ENCODE measurements at regions not wholly inside any gene's neighbourhood (a gene's known extent, or its start where the extent isn't known, plus 50 kb on each side); places are given as distances from the start of the nearest gene placed in this dataset.

- intact Hi-C loops (cut with DNase I): no loop called here
- no peaks in the 10 kb centered on the region for H3K9me3 ChIP-seq
- no peak overlapping the region for H3K4me3 ChIP-seq
- peaks cover 4 to 9% of the 10 kb centered on the region in 2 donors for H3K4me1 ChIP-seq
- TF ChIP-seq CTCF (IDR thresholded peaks at IDR 0.05): no peak
- H3K36me3 ChIP-seq: no peaks in the 10 kb centered on the region
- H3K27me3 ChIP-seq: no peaks in the 10 kb centered on the region
- H3K27ac ChIP-seq: no peak overlapping the region
- no peak for DNase-seq (ENCODE audit: low spot score in 2 of 2)
These were observed 760.9 kb upstream of the IGFBP3 start for GRCh38 chr7:46681865-46682503.

GRCh38 chr7:46680147-46680546 is 759.1 kb upstream of the IGFBP3 start:
- intact Hi-C loops (cut with DNase I): no loop called here
- no peak for TF ChIP-seq CTCF (IDR thresholded peaks at IDR 0.05)
- Histone ChIP-seq H3K36me3 (no peaks in the 10 kb centered on the region), H3K27ac (no peak overlapping the region), H3K27me3 (no peaks in the 10 kb centered on the region), H3K9me3 (no peaks in the 10 kb centered on the region), H3K4me3 (no peak overlapping the region), H3K4me1 (peaks cover 4 to 9% of the 10 kb centered on the region in 2 donors)
- no peak for DNase-seq (ENCODE audit: low spot score in 2 of 2)

DNA sequence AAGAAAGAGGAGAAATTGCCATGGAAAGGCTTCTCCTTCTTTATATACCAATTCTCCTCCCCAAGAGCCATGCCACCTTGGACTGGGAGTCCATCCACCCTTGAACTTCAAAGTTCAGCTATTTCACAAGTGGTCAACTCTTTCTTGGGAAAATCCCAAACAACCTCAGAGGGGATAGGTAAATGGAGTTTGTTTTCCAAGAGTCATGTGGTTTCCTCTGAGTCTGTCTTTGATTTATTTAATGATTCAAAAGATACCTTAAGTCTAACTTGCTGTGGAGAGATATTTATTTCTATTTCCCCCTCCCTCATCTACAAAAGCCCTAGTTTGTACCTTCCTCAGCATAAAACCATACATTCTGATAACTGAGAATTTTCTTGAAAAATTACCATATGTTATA is 758.6 kb upstream of the IGFBP3 start:
- H3K27ac ChIP-seq: no peak overlapping the region
- H3K4me3 ChIP-seq: no peak overlapping the region
- H3K9me3 ChIP-seq: no peaks in the 10 kb centered on the region
- H3K4me1 ChIP-seq: peaks cover 4 to 9% of the 10 kb centered on the region in 2 donors
- H3K27me3 ChIP-seq: no peaks in the 10 kb centered on the region
- no peak for TF ChIP-seq CTCF (IDR thresholded peaks at IDR 0.05)
- intact Hi-C loops (cut with DNase I): no loop called here
- H3K36me3 ChIP-seq: no peaks in the 10 kb centered on the region
- DNase-seq (ENCODE audit: low spot score in 2 of 2): no peak

DNA sequence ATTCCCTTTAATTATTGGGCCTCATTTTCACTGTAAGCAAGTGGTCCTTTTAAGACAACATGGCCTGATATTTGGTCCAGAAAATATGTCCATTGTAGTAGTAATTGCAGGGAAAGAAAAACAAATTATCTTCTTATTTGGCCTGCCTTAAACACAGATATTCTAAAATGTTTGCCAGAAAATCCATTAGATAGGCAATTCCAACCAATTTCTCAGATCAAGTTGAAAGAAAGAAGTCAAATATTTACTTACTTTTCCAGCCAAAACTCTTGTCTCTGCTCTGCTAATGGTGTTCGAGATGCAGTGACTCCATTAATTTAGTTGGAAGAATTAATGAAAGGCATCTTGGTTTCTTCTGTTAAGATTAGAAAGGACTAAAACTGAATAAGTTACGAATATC is 757.3 kb upstream of the IGFBP3 start:
- DNase-seq (ENCODE audit: low spot score in 2 of 2): no peak
- Histone ChIP-seq H3K4me3 (no peak overlapping the region), H3K9me3 (no peaks in the 10 kb centered on the region), H3K4me1 (peaks cover 4 to 9% of the 10 kb centered on the region in 2 donors), H3K36me3 (no peaks in the 10 kb centered on the region), H3K27me3 (no peaks in the 10 kb centered on the region), H3K27ac (no peak overlapping the region)
- intact Hi-C loops (cut with DNase I): no loop called here
- TF ChIP-seq CTCF (IDR thresholded peaks at IDR 0.05): no peak

- intact Hi-C loops (cut with DNase I): no loop called here
These were observed 754.4 kb upstream of the IGFBP3 start for GRCh38 chr7:46675456-46675855.

More at GRCh38 chr7:46675456-46675855, 754.4 kb upstream of the IGFBP3 start:
- TF ChIP-seq CTCF (IDR thresholded peaks at IDR 0.05): no peak
- Histone ChIP-seq H3K9me3 (no peaks in the 10 kb centered on the region), H3K4me1 (no peaks in the 10 kb centered on the region), H3K36me3 (no peaks in the 10 kb centered on the region), H3K27me3 (no peaks in the 10 kb centered on the region), H3K27ac (no peak overlapping the region), H3K4me3 (no peak overlapping the region)
- no peak for DNase-seq (ENCODE audit: low spot score in 2 of 2)

Measured in ascending aorta (tissue), 2 donors.